ENCODE measurements at regions not wholly inside any gene's neighbourhood (a gene's known extent, or its start where the extent isn't known, plus 50 kb on each side); places are given as distances from the start of the nearest gene placed in this dataset.
"Not testable (repeated sequence)": the region's sequence is repeated elsewhere in the genome, so short reads cannot be mapped to it uniquely, and the experiment has no call there.

DNA sequence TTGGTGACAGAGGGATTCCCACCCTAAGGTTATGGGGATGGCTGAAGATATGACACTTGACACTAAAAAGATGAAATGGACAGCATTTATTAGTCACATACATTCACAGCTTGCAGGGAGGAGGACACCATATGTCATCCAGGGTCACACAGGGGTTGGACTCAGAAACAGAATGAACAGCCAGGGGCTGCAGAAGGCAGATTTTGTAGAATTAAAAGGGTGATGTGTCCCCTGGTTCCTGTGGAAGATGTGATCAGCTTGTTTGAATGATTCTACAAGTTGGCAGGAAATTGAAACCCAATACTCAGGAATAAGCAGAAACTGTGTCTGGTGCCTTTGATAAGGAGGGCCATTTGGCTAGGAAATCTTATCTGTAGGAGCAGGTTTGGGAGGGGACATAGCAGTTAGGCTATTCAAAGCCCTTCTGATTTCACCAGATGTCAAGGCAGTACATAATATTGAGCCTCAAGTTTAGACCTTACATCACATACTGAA is 102.3 kb upstream of the GRIN3A start:
- DNase-seq: no peak

DNA sequence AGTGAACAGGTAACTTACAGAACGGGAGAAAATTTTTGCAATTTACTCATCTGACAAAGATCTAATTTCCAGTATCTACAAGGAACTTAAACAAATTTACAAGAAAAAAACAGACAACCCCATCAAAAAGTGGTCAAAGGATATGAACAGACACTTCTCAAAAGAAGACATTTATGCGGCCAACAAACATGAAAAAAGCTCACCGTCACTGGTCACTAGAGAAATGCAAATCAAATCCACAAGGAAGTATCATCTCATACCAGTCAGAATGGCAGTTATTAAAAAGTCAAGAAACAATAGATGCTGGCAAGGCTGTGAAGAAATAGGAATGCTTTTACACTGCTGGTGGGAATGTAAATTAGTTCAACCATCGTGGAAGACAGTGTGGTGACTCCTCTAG is 100.5 kb upstream of the GRIN3A start:
- DNase-seq: not testable (repeated sequence)

- DNase-seq: no peak
These were observed 97.6 kb upstream of the GRIN3A start for GRCh38 chr9:101836021-101836420.

DNA sequence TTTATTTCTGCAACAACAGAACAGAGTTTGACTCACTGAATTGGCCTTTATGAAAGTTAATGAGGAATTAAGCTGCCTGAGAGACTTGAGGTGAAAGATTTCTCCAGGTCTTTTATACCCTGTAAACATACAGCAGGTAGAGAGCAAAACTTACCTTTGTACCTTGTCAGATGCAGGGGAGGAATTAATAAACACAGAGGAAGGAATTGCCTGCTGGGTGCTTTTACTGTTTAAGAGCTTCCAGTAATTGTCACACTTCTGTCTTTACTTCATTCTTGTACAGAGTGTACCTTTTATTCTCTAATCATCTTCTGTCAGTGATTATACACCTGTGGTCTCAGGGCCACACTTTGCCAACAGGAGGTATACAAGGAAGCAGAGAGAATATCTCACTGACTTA is 94.0 kb upstream of the GRIN3A start:
- no peak for DNase-seq

DNA sequence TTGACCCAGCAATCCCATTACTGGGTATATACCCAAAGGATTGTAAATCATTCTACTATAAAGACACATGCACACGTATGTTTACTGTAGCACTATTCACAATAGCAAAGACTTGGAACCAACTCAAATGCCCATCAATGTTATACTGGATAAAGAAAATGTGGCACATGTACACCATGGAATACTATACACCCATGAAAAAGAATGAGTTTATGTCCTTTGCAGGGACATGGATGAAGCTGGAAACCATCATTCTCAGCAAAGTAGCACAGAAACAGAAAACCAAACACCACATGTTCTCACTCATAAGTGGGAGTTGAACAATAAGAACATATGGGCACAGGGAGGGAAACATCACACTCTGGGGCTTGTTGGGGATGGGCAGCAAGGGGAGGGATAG is 83.0 kb upstream of the GRIN3A start:
- not testable (repeated sequence) for DNase-seq

DNA sequence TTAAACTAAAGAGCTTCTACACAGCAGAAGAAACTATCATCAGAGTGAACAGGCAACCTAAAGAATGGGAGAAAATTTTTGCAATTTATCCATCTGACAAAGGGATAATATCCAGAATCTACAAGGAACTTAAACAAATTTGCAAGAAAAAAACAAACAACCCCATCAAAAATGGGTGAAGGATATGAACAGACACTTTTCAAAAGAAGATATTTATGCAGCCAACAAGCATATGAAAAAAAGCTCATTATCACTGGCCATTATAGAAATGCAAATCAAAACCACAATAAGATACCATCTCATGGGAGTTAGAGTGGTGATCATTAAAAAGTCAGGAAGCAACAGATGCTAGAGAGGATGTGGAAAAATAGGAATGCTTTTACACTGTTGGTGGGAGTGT is 82.5 kb upstream of the GRIN3A start:
- DNase-seq: not testable (repeated sequence)

GRCh38 chr9:101814064-101814463 is 75.6 kb upstream of the GRIN3A start:
- DNase-seq: no peak

DNA sequence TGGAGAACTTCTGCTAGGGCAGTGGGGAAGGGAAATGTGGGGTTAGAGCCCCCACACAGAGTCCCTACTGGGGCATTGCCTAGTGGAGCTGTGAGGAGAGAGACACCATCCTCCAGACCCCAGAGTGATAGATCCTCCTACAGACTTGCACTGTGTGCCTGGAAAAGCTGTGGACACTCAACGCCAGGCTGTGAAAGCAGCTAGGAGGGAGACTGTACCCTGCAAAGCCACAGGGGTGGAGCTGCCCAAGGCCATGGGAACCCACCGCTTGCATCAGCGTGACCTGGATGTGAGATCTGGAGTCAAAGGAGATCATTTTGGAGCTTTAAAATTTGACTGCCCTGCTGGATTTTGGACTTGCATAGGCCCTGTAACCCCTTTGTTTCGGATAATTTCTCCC is 69.4 kb upstream of the GRIN3A start:
- not testable (repeated sequence) for DNase-seq

GRCh38 chr9:101796044-101796443 is 57.6 kb upstream of the GRIN3A start:
- DNase-seq: no peak

- DNase-seq: no peak
These were observed 56.7 kb upstream of the GRIN3A start for GRCh38 chr9:101795147-101795546.

GRCh38 chr9:101792475-101792874 is 54.0 kb upstream of the GRIN3A start:
- DNase-seq: no peak

DNA sequence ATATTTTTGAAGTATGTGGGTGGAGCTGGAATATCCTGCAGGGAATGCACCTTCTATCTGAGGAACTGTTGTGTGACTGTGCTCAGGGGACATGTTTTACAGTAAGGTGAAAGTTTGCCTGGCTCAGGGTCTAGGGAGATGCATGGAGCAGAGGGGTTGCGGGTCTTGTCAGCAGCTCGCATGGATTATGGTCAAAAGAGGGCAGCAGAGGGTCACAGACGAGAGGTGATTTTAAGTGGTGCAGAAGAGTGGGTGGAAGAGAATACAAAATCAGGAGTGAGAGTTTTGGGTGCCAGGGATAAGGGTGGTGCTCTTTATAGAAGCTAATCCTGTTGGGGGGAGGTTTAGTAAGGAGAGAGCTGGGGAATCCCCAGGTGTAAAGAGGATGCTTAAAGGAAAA is 53.5 kb upstream of the GRIN3A start:
- DNase-seq: peak; percentile 15 to 86 (median 62)

DNA sequence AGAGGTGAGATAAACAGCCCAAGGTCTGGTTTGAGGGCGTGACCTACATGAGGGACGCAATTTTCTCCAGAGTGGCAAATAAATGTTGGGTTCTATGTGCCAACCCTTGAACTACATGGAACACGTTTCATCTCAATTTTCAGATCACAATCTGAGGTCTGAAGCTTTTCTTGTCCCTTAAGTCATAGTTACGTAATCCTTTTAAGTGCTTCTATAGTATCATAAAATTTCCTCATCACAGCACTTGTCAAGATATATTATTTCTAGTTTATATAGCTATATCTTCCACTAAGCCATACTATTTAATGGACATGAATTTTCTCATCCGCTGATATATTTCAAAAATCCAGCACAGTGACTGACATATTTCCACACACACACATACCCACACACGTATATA is 53.1 kb upstream of the GRIN3A start:
- DNase-seq: no peak
